ENCODE measurements at regions not wholly inside any gene's neighbourhood (a gene's known extent, or its start where the extent isn't known, plus 50 kb on each side); places are given as distances from the start of the nearest gene placed in this dataset.

DNA sequence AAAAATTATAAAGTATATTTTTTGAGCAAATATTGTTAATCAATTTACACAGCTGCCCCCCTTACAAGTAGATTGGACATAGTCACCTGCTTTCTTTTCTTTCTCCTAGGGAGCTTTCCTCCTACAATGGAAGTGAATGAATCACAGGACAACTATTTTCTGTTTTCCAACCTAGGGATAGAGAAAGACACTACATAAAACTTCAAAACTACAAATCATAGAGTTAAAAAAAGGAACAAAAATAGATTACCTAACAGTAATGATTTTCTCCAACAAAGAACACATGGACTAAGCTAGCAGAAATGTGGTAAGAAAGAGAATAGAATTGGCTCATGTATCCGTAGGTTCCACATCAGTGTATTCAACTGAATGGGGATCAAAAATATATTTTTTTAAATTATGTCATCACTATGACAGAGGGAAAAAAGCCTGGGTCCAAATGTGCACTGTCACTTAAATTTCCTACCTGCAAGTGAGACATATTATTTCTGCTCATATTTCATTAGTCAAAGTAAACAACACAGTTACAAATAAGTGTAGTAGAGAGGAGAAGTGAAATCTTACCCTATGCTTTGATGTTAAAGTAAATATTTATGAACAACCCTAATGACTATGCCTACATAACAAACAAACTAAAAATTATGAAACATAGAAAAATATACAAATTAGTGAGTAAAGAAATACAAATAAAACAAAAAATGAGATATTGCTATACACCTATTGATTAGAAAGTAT lies 756.7 kb downstream of the SOCS6 start:
- TF ChIP-seq, protein P1, sequence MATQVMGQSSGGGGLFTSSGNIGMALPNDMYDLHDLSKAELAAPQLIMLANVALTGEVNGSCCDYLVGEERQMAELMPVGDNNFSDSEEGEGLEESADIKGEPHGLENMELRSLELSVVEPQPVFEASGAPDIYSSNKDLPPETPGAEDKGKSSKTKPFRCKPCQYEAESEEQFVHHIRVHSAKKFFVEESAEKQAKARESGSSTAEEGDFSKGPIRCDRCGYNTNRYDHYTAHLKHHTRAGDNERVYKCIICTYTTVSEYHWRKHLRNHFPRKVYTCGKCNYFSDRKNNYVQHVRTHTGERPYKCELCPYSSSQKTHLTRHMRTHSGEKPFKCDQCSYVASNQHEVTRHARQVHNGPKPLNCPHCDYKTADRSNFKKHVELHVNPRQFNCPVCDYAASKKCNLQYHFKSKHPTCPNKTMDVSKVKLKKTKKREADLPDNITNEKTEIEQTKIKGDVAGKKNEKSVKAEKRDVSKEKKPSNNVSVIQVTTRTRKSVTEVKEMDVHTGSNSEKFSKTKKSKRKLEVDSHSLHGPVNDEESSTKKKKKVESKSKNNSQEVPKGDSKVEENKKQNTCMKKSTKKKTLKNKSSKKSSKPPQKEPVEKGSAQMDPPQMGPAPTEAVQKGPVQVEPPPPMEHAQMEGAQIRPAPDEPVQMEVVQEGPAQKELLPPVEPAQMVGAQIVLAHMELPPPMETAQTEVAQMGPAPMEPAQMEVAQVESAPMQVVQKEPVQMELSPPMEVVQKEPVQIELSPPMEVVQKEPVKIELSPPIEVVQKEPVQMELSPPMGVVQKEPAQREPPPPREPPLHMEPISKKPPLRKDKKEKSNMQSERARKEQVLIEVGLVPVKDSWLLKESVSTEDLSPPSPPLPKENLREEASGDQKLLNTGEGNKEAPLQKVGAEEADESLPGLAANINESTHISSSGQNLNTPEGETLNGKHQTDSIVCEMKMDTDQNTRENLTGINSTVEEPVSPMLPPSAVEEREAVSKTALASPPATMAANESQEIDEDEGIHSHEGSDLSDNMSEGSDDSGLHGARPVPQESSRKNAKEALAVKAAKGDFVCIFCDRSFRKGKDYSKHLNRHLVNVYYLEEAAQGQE (IDR thresholded peaks at IDR 0.05; ENCODE audit: low read depth): no peak
- TF ChIP-seq, protein P2, sequence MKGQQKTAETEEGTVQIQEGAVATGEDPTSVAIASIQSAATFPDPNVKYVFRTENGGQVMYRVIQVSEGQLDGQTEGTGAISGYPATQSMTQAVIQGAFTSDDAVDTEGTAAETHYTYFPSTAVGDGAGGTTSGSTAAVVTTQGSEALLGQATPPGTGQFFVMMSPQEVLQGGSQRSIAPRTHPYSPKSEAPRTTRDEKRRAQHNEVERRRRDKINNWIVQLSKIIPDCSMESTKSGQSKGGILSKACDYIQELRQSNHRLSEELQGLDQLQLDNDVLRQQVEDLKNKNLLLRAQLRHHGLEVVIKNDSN (IDR thresholded peaks at IDR 0.05): no peak
- no peak for TF ChIP-seq EGR1 (IDR thresholded peaks at IDR 0.05)

DNA sequence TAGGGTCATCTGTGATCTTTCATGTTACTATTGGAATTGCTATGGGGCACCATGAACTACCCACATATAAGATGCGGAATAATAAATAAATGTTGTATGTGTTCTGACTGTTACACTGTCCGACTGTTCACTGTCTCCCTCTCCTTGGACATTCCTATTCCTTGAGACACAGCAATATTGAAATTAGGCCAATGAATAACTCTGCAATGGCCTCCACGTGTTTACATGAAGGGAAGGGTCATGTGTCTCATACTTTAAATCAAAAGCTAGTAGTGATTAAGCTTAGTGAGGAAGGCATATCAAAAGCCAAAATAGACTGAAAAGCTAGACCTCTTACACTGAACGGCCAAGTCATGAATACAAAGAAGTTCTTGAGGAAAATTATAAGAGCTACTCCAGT lies 751.3 kb downstream of the SOCS6 start:
- TF ChIP-seq, protein P2 (IDR thresholded peaks at IDR 0.05): no peak
- TF ChIP-seq, protein P1 (IDR thresholded peaks at IDR 0.05; ENCODE audit: low read depth): no peak
- TF ChIP-seq FOXM1 (IDR thresholded peaks at IDR 0.05; ENCODE audit: borderline replicate concordance, low read depth) (no peak), EGR1 (IDR thresholded peaks at IDR 0.05) (no peak), RAD21 (IDR thresholded peaks at IDR 0.05; ENCODE audit: low read depth) (no peak), NFIC (IDR thresholded peaks at IDR 0.05) (no peak), TAF1 (IDR thresholded peaks at IDR 0.05; ENCODE audit: low read depth) (no peak), TCF12 (IDR thresholded peaks at IDR 0.05; ENCODE audit: low read depth) (no peak), YY1 (IDR thresholded peaks at IDR 0.05; ENCODE audit: low read depth) (no peak), TEAD4 (IDR thresholded peaks at IDR 0.05) (no peak), EP300 (IDR thresholded peaks at IDR 0.05; ENCODE audit: borderline replicate concordance) (no peak), ZBTB7A (IDR thresholded peaks at IDR 0.05; ENCODE audit: low read depth) (no peak), CREB1 (IDR thresholded peaks at IDR 0.05; ENCODE audit: low read depth) (no peak), CEBPB (IDR thresholded peaks at IDR 0.05) (no peak)
- TF ChIP-seq, protein P3, sequence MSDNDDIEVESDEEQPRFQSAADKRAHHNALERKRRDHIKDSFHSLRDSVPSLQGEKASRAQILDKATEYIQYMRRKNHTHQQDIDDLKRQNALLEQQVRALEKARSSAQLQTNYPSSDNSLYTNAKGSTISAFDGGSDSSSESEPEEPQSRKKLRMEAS (IDR thresholded peaks at IDR 0.05): no peak

DNA sequence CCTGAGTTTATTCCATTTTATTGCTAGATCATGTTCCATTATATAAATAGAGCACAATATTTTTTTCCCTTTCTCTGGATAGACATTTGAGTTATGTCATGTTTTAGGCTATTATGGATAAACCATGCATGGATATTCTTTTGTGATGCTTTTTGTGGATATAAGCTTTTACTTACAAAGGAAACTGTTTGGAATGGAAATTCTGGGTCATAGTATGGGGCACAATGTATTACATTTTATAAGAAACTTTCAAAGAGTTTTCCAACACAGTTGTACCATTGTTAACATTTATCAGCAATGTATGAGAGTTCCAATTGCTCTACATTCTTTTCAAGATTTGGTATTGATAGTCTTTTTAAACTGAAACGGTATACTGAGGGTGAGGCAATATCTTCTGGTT lies 749.4 kb downstream of the SOCS6 start:
- TF ChIP-seq CREB1 (IDR thresholded peaks at IDR 0.05; ENCODE audit: low read depth) (no peak), NFIC (IDR thresholded peaks at IDR 0.05) (no peak), CEBPB (IDR thresholded peaks at IDR 0.05) (no peak), RAD21 (IDR thresholded peaks at IDR 0.05; ENCODE audit: low read depth) (no peak), TCF12 (IDR thresholded peaks at IDR 0.05; ENCODE audit: low read depth) (no peak), TAF1 (IDR thresholded peaks at IDR 0.05; ENCODE audit: low read depth) (no peak), EP300 (IDR thresholded peaks at IDR 0.05; ENCODE audit: borderline replicate concordance) (no peak), TEAD4 (IDR thresholded peaks at IDR 0.05) (no peak), FOXM1 (IDR thresholded peaks at IDR 0.05; ENCODE audit: borderline replicate concordance, low read depth) (no peak), EGR1 (IDR thresholded peaks at IDR 0.05) (no peak)
- TF ChIP-seq, protein P3 (IDR thresholded peaks at IDR 0.05): no peak
- TF ChIP-seq, protein P2 (IDR thresholded peaks at IDR 0.05): no peak
- TF ChIP-seq, protein P1 (IDR thresholded peaks at IDR 0.05; ENCODE audit: low read depth): no peak

DNA sequence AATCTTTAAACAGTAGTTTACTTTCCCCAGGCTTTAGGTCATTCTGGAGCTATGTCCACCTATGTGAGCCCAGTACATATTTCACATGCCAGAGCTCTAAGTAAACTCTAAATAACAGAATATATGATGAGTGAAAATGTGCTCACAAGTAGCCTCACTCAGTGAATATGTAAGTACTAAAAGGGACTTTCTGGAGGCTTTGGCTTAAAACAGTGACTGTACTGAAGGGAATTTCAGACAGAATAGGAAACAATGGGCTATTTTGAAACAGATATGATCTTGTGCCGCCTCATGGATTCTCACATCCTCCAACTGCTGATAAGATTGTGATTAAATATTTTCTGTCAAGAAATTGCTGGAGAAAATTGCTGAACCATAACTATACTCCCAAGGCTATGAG lies 747.9 kb downstream of the SOCS6 start:
- TF ChIP-seq TAF1 (IDR thresholded peaks at IDR 0.05; ENCODE audit: low read depth) (no peak), ZBTB7A (IDR thresholded peaks at IDR 0.05; ENCODE audit: low read depth) (no peak), EGR1 (IDR thresholded peaks at IDR 0.05) (no peak), TCF12 (IDR thresholded peaks at IDR 0.05; ENCODE audit: low read depth) (no peak), RAD21 (IDR thresholded peaks at IDR 0.05; ENCODE audit: low read depth) (no peak), EP300 (IDR thresholded peaks at IDR 0.05; ENCODE audit: borderline replicate concordance) (no peak), FOXM1 (IDR thresholded peaks at IDR 0.05; ENCODE audit: borderline replicate concordance, low read depth) (no peak), NFIC (IDR thresholded peaks at IDR 0.05) (no peak), YY1 (IDR thresholded peaks at IDR 0.05; ENCODE audit: low read depth) (no peak), CREB1 (IDR thresholded peaks at IDR 0.05; ENCODE audit: low read depth) (no peak), CEBPB (IDR thresholded peaks at IDR 0.05) (no peak)
- TF ChIP-seq, protein P1 (IDR thresholded peaks at IDR 0.05; ENCODE audit: low read depth): no peak
- TF ChIP-seq, protein P3 (IDR thresholded peaks at IDR 0.05): no peak
- TF ChIP-seq, protein P2 (IDR thresholded peaks at IDR 0.05): no peak

All from Ishikawa (cell line).